HG03442 (cell line): ENCODE measurements at regions not wholly inside any gene's neighbourhood (a gene's known extent, or its start where the extent isn't known, plus 50 kb on each side); places are given as distances from the start of the nearest gene placed in this dataset.

Experiments used
- ATAC-seq: cut with Tn5 transposase; IDR thresholded peaks from one replicate; pipeline ENCODE4 v1.9.1; 2021; ENCODE audit warnings: mild to moderate bottlenecking, moderate library complexity; ENCODE audit not compliant: unreplicated experiment

DNA sequence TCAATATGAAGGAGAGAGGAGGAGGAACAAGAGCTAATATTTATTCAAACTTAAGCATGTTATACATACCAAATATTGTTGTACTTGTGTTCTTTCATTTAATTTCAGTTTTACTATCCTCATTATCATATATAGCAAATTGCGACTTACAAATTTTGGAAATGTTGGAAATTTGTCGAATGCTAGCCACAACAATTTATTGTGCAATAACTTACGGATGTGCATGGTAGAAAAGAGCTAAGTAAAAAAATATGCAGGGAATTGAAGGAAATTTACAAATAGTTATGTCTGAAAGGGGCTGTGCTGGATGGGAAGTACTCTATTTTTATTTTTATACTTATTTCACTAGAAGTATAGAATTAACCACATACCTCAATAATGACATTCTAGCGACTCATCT is 376.3 kb downstream of the PCDH20 start:
- ATAC-seq, result no peak

DNA sequence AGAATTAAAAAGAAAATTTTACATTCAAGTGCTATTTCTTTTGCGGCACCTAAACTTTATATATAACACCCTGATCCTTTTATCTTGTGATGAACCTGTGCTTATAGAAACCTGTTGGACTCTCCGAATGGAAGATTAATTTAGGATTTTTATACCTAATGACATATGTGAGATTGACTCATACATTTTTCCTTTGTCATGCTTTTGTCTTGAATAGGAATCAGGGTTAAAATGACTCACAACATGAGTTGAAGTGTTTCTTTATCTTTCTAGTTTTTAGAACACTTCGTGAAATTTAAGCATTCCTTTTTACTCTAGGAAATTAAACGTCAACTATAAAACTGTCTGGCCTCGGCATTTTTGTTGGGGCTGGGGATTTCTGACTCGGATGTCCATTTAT is 378.9 kb downstream of the PCDH20 start:
- ATAC-seq, result no peak

DNA sequence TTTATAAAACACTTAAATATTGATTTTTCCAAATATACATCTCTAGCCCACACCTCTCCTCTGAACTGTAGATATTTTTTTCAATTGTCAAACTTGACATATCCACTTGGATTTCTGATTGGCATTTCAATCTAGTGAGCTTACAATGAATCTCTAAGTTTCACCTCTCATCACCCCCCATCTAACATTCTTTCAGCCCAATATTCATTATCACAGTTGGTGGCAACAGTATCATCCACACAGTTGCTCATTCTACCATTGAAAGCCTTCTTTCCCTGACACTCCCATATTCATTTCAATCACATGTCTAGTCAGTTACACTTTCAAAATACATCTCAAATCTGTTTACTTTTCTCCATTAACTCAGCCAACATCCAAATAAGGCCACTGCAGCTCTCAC is 385.2 kb downstream of the PCDH20 start:
- no peak for ATAC-seq

DNA sequence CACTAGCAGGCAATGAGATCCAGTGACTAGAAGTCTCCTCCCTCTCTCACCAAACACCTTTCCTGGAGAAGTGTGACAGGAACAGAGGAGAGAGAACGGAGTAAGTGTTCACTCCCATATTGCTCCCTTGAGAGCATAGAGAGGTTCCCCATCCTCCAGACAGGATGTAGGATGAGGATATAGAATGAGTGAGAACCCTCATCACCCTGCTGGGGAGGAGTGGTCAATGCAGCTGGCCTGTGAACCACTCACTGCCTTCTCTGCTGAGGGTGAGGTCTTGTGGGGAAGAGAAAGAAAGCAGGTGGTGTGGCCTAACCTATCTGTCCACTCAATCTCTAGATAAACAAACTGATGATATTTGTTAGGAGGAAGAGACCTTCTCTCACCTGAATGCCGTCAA is 386.6 kb downstream of the PCDH20 start:
- no peak for ATAC-seq

DNA sequence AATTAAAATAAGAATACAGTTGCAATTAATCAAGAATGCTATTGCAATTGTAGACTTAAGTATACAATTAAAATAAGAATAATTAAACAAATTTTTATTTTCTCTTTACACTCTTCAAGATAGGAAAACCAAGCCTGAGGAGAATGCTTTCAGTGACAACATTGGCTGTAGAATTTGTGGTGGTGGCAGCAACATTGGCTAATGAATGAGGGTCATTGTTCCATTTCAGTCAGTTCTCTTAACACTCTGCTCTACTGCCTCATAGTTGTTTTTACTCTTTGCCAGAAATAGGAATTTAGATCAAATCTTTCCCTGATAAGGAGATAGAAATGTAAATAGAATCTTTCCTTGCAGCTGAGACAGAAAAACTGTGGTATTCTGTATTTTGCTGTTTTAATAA is 391.6 kb downstream of the PCDH20 start:
- ATAC-seq, result no peak

DNA sequence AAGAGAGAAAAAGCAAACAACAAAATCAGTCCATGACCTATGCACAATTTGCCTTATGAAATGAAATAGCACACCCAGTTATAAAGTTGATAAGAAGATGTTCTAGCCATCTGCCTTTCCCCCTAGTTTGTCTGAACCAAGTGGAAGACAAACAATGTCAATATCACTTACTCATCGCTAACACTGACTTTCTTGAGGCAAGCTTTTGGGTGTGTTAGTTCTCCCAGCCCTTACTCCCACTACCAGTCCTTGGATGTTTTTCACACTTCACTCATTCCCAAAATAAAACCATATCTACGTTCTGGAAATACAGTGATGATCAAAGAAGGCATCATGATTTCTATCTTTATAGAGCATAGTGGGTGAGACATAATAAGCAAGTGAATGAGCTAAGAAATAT is 393.8 kb downstream of the PCDH20 start:
- no peak for ATAC-seq

DNA sequence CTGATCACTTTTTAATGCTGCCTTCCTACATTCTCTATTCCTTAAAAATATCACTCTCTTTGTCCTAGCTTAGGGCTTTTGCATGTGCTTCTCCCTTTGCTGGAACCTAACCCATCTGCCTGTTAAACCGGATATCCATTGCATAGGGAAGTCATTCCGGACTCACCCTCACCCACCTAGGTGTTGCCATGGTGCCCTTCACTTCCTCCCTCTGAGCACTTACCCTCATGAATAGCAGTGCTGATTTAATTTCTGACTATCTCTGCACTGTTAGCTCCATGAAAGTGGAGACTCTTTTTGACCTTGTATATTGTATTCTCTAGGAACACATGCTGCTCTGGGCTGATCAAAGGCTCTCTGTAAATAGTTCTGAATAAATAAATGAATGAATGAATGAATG is 401.9 kb downstream of the PCDH20 start:
- ATAC-seq, result no peak

DNA sequence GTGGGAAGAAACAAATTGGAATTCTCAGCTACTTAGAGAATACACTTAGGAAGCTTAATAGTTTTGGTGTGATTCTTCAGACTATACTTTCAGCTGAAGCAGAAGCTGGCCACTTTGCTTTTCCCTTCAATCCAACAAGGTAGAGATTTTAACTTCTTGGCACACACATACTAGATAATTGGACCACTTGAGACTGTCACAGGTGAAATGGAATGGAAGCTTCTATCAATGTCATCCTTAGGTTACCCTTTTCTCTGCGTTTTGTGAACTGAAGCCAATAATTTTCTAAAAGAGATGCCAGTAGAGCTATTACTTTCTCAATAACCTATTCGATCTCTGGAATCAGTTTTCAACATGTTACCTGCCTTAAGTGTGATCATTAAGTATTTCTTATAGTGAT is 405.3 kb downstream of the PCDH20 start:
- no peak for ATAC-seq

DNA sequence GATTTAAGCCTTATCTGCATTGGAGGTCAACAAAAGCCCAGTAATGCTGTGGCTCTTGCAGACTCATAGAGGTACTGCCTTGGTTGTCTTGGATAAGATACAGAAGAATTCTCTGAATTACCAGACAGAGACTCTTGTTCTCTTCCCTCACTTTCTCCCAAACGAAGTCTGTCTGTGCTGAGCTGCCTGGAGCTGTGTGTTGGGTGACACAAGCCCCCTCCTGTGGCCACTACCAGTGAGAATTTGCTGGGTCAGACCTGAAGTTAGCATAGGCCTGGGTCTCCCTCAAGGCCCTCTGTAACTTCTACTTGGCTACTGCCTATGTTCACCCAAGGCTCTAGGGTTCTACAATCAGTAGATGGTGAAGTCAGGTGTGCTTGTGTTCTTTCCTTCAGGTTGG is 413.0 kb downstream of the PCDH20 start:
- ATAC-seq, result no peak

DNA sequence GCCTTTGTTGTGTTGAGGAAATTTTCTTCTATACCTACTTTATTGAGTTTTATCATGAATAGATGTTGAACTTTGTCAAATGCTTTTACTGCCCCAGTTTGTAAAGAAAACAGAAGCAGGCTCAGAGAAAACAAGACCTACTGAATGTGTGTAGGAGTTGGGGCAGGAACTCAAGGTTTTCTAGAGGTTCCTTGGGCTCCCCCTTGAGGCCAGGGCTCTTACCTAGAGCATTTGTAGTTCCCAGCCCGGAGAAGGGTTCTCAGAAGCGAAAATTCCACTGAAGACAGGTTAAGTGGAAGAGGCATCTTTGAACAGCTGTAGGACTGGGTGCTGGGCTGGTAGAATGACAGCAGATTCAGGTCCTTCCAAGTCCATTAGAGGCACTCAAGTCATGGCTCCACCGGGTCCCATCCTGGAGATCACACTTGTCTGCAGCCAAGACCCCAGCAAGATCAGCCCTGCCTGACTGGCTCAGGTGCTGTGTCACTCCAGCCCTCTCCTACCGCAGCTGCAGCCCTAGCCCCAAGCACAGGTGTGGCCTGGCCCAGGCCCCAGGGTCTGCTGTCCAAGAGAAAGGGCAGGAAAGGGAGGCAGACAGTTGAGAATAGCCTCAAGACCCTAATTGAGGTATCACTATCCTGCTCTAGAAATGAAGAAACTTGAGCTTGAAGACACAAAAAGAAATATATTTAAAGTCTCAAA is 425.5 kb downstream of the PCDH20 start:
- ATAC-seq, result no peak

DNA sequence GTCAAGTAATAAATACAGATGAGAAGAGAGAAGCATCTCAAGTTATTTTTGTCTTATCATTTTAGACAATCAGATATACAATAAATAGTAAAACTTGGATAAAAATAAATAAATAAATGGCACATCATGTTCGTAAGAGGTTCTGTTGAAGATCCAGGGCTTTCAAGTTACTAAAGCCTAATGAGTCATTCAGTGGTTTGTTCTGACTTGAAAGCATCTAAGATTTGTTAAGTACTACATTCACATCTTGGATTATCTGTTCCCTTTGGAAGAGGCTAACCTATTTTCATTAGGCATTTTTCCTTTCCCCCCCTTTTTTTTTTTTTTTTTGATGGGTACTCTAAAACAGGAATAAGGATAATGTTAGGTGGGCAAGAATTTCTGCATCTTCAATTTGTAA is 429.3 kb downstream of the PCDH20 start:
- ATAC-seq, result no peak

DNA sequence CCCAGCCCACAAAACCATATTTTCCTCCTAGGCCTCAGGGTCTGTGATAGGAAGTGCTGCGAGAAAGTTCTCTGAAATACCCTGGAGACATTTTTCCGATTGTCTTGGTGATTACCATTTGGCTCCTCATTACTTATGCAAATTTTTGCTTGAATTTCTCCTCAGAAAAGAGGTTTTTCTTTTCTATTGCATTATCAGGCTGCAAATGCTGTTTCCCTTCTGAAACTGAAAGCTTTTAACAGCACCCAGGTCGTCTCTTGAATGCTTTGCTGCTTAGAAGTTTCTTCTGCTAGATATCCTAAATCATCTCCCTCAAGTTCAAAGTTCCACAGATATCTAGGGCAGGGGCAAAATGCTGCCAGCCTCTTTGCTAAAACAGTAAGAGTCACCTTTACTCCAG is 434.2 kb downstream of the PCDH20 start:
- ATAC-seq, result no peak

DNA sequence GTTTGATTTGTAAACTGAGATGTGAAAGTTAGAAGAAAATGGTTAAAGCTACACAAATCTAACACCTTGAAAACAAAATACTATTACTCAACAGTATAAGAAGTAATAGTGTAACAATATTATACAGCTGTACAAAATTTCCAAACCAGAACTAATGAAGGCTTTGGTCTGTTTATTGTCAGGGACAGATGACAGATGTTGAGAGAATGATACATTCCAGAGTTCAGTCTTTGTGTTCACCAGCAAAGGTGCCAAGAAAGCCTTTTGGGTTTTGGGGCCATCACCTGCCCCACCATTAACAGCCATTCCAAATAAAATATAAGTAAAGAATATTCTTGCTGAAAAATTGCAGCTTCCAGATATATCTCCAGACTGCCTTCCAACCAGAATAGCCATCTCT is 439.3 kb downstream of the PCDH20 start:
- ATAC-seq, result no peak

DNA sequence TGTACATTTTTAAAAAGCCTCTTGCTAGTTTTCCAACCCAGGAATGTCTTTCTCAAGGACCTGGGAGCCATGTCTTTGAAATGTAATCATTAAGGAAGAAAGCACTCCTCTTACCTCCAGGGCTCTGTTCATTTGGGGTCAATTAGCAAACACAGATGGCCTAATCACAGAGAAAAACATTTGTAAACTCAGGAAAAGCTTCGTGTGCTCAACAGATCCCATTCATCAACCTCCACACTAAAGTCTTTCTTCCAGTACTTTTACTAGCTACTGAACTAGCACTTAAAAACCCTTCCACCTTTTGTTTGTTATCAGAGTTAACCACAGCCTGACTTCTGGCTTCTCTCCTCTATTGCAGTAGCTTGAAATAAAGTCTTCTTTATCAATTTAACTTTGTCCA is 441.4 kb downstream of the PCDH20 start:
- no peak for ATAC-seq

DNA sequence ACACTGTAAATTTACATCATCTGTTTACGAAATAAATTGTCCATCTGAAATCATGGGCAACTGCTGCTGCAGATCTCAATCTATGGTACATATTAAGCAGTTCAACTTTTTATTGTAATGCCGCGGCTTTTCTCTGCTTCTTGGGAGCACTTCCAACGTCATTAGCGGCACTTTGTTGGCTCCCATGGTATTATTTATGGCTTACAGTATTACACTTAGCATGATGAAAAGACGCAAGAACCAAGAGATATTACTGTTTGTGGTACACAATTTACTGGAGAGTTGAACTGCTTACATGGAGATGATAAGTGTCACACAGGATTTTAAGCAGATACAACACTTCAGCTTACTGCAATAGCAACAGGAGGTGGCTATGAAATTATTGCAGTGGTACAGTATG is 442.1 kb downstream of the PCDH20 start:
- ATAC-seq, result no peak

DNA sequence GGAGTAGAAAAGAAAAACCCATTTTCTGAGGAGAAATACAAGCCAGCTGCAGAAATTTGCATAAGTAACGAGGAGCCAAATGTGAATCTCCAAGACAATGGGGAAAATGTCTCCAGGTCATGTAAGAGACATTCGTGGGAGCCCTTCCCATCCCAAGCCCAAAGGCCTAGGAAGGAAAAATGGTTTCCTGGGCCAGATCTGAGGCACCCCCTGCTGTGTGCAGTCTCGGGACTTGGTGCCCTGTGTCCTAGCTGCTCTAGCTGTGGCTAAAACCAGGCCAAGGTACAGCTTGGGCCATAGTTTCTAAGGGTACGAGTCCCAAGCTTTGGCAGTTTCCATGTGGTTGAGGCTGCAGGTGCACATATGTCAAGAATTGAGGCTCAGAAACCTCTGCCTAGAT is 444.9 kb downstream of the PCDH20 start:
- ATAC-seq, result no peak

DNA sequence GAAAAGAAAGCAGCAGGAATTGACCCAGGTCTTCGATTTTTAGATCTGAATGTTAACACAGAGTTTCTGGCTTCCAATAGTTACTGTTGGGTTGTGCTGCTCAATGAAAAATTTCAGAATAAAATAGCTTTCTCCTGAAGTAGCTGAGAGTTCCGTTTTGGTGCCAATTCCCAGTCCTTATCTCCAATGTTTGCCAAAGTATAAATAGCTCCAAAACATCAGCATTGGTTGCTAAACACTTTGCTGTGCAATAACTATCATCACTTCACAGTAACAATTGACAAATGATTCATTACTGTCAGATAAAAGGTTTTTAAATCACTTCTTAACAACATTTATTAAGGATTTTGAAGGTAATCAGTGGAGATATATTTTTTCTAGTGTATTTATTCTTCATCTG is 446.0 kb downstream of the PCDH20 start:
- ATAC-seq, result no peak

DNA sequence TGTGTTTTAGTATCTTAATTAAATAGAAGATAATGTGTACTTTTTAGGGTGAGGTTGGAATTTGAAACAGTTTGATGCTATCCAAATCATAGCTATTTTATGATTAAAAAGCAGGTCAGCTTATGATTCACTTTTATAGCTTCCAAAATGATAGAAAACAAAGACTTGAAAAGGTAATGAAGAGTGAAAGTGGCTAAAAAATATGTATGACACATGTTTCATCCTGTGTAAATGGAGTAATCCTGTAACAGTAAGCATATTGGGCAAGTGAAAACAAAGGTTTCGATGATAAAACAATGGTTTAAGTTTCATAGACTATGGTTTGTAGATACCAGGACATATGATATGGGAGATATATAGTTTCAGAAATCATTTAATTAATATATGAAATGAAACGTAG is 456.2 kb downstream of the PCDH20 start:
- ATAC-seq, result no peak

DNA sequence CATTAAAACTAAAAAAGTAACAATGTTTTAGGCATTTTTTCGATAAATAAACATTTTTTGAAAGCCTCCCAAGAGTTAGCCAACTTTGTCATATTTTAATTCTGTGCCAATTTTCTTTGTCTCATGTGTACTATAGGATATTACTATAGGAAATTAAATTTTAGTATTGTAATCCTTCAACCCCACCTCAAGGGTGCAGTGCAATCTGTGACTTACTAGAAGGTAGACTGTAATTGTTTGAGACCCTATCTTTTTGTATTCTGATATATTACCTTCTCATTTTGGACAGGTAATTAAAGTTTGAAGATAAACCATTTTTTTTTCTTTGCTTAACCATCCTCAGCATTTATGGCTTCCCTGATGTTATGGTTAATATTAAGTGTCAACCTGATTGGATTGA is 457.8 kb downstream of the PCDH20 start:
- no peak for ATAC-seq

DNA sequence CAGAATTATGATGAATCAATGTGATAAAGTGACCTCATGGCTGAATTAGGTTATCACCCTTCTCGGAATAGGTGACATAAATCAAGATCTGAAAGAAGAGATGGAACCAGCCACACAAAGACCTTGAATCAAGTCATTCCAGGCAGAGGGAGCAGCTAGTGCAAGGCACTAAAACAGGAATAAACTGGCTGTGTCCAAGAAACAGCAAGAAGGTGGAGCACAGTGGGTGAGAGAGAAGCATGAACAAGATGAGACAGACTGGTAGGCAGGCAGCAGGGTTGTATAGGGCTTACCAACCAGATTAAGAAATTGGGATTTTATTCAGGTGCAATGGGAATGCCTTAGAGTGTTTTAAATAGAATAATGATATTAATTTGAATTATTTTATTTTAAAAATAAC is 470.3 kb downstream of the PCDH20 start:
- no peak for ATAC-seq

DNA sequence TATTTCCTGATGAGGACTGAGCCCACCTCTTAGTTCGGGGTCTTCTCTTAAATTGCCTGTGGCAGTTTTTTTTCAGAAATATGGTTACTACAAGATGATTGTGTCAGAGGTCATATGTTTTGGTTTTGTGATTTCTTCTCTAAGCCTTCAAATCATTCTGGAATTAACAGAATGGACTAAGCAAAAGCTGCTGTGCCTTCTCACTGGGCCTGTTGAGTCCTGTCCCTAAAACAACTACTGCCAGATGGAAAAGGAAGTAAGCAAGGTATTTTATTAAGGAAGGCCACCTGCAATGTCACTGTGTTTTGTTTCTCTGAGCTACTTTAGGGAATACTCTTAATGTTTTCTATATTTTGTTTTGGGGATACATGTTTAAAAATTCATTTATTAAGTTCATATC is 470.8 kb downstream of the PCDH20 start:
- no peak for ATAC-seq

DNA sequence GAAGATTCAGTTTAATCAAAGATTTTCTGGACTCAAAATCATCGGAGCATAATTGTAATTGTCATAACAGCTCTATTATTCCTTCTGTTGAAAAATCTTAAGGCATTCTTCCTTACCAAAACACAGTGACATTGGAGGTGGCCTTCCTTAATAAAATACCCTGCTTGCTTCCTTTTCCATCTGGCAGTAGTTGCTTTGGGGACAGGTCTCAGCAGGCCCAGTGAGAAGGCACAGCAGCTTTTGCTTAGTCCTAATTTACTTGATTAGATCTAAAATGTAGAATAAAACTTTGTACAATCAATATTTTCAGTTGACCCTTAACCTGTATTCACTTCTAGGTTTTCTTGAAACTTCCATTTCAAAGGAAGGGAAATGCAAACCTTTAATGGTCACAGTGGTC is 471.6 kb downstream of the PCDH20 start:
- ATAC-seq, result no peak

DNA sequence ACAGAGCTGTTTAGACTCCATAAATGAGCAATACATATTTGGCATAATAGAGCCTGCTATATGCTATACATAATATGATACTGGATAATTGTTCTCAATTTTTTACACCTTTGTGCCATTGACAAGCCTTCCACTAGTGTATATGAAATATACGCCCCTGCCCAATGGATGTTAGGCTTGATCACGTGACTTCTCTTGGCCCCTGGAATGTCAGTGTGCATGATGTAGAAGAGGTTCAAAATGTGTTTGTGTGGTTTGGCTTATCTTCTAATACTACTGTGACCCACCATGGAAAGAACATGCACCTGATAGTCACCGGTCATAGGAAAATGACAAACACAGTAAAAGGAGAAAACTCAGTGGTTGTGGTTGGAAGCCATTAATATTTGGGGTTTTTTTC is 479.4 kb downstream of the PCDH20 start:
- ATAC-seq, result no peak

DNA sequence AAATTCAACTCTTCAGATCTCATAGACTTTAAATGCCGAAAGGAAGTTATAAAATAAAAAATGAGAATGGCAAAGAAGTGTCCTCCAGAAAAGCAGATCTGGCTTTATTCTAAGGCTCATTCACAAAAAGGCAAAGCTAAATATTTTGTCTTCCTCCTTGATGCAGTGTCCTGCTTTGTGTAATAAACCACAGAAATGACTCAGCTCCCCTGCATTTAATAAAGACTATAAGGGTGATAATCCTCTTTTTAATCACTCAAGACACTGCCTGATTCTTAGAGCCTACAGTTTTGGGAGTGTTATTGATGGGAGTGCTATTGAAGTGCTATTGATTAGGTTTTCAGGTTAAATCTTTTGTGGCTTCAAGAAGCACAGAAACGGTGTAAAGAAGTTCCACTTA is 482.0 kb downstream of the PCDH20 start:
- ATAC-seq, result no peak
